Ureter (tissue), 1 donor: ENCODE measurements at regions not wholly inside any gene's neighbourhood (a gene's known extent, or its start where the extent isn't known, plus 50 kb on each side); places are given as distances from the start of the nearest gene placed in this dataset.

ENCODE experiments used
- DNase-seq: peaks from one replicate; pipeline ENCODE4 v3.0.0-alpha.2; 2020; ENCODE audit warnings: low spot score
- donor health status: DM: yes; HTN: yes; CAD: no.

- no peak for DNase-seq
Measured at GRCh38 chrX:39852491-39852890, 245.3 kb downstream of the BCOR start.

GRCh38 chrX:39853417-39854030 lies 244.2 kb downstream of the BCOR start:
- DNase-seq: no peak

- no peak for DNase-seq
Measured at GRCh38 chrX:39854772-39855747, 242.7 kb downstream of the BCOR start.

GRCh38 chrX:39855748-39856129 lies 242.0 kb downstream of the BCOR start:
- DNase-seq: no peak

- DNase-seq: no peak
Measured at GRCh38 chrX:39856472-39857121, 241.2 kb downstream of the BCOR start.

GRCh38 chrX:39857780-39858179 lies 240.0 kb downstream of the BCOR start:
- DNase-seq: no peak

- no peak for DNase-seq
Measured at GRCh38 chrX:39859991-39860861, 237.5 kb downstream of the BCOR start.

- DNase-seq: no peak
Measured at GRCh38 chrX:39862963-39863362, 234.8 kb downstream of the BCOR start.

GRCh38 chrX:39866229-39866628 lies 231.5 kb downstream of the BCOR start:
- DNase-seq: no peak

GRCh38 chrX:39869846-39870601 lies 227.7 kb downstream of the BCOR start:
- DNase-seq: no peak

- DNase-seq: no peak
Measured at GRCh38 chrX:39871648-39872047, 226.1 kb downstream of the BCOR start.

GRCh38 chrX:39873117-39873516 lies 224.6 kb downstream of the BCOR start:
- no peak for DNase-seq

GRCh38 chrX:39874202-39874816 lies 223.4 kb downstream of the BCOR start:
- no peak for DNase-seq

GRCh38 chrX:39875834-39876628 lies 221.7 kb downstream of the BCOR start:
- DNase-seq: no peak

GRCh38 chrX:39877905-39878304 lies 219.9 kb downstream of the BCOR start:
- DNase-seq: no peak

- no peak for DNase-seq
Measured at GRCh38 chrX:39883666-39884065, 214.1 kb downstream of the BCOR start.

- no peak for DNase-seq
Measured at GRCh38 chrX:39886282-39886681, 211.5 kb downstream of the BCOR start.

GRCh38 chrX:39888730-39889129 lies 209.0 kb downstream of the BCOR start:
- DNase-seq: no peak

- DNase-seq: no peak
Measured at GRCh38 chrX:39889704-39890103, 208.1 kb downstream of the BCOR start.

GRCh38 chrX:39890807-39891206 lies 207.0 kb downstream of the BCOR start:
- DNase-seq: no peak
